KBM-7 (cell line): ENCODE measurements at regions not wholly inside any gene's neighbourhood (a gene's known extent, or its start where the extent isn't known, plus 50 kb on each side); places are given as distances from the start of the nearest gene placed in this dataset.

Experiments
- DNase-seq: peaks from one replicate; pipeline ENCODE4 v3.0.0-alpha.2; 2015
- in situ Hi-C: fragments of 300-500 bp; cut with MboI; formaldehyde crosslinking; loops from 2 replicates; pipeline ENCODE4 v1.14.3; 2020; ENCODE audit warnings: low sequenced_read_pairs, low pct_unique_long_range_greater_than_20kb, mixed read lengths

GRCh38 chr15:39165020-39165706 lies 415.7 kb upstream of the THBS1 start:
- DNase-seq = no peak
- in situ Hi-C loops = no loop called here

GRCh38 chr15:39167164-39168058 lies 413.5 kb upstream of the THBS1 start:
- no peak for DNase-seq
- in situ Hi-C loops = no loop called here

DNA sequence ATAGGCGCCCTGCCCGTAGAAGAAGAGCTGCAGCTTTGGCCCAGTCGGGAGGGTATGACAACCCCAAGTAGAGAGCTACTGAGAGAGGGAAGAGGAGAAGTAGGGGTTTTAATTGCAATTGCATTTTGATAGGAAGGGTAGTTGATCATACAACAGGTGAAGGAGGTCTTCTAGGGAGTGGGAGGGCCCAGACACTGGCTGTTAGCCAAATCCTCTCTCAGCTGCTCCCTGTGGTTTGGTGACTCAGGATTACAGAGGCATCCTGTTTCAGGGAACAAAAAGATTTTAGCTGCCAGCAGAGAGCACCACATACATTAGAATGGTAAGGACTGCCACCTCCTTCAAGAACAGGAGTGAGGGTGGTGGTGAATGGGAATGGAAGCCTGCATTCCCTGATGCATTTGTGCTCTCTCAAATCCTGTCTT lies 408.9 kb upstream of the THBS1 start:
- DNase-seq = peak; percentile 50
- in situ Hi-C loops = no loop called here

- no peak for DNase-seq
- in situ Hi-C loops = no loop called here
These were observed 408.2 kb upstream of the THBS1 start for GRCh38 chr15:39172380-39173281.

DNA sequence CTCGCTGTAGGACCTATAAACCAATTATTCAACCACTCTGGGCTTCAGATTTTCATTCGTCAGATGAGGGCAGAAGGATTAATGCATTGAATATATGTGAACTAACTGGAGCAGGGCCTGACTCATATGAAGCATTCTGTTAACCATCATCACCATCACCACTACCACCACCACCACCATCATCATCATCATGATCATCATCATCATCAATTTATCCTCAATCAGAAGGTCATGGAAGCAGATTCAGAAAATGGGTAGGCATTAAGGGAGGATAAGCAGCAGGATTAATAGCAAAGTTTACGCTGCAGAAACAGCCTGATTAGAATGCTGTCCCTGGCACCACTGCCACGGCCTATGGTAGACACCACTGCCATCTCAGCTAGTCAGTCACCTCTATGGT lies 407.5 kb upstream of the THBS1 start:
- in situ Hi-C loops = no loop called here
- no peak for DNase-seq

DNA sequence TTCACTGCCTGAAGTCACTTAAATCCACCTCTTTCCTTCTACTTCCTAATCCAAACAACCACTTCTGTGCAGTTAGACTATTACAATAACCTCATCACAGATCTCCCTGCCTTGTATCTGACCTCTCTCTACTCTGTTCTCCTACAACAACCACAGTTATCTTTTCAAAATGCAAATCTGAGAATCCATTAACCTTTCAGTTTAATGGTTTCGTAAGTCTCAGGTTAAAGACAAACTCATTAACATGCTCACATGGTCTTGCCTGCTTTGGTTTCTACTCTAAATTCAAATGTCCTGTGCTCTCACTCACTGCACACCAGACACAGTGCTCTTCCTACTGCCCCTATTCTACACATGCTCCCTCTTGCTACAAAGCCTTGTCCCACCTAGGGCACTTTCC lies 406.5 kb upstream of the THBS1 start:
- no peak for DNase-seq
- in situ Hi-C loops = no loop called here

DNA sequence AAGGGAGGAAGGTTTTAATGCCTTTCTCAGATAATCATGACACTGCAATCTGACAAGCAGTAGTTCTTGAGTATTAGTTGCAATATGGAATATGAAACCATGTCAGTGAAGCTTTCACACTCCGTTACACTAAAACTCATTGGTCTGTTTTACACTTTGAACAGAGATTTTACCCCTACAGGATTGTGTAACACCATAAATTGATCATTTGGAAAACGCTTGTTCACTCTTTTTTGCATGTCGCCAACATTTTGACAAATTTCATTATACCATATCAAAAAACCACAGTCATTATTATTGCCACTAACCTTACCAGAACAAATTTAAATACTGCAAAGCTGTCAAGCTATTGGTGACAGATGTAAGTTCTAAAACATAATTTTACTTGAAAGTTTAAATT lies 404.8 kb upstream of the THBS1 start:
- in situ Hi-C loops = no loop called here
- DNase-seq = no peak

- DNase-seq = no peak
- in situ Hi-C loops = no loop called here
These were observed 403.3 kb upstream of the THBS1 start for GRCh38 chr15:39177561-39177960.

DNA sequence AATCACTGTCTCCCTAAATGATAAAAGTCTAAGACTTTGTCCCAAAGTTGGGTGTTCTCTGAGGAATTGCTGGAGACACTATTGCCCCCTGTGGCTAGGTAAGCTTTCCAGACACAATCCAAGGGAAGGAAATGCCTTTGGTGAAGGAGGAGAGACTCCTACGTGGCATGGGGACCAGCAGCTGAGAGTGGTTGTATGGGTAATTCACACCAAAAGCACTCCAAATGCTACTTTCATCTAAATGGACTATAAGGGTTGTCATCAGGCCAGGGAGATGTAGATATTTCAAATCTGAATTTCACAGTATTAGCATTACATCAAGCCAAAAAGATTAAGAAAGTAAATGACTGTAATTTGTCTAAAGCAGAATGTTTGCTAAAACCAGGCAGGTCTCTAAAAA lies 400.8 kb upstream of the THBS1 start:
- in situ Hi-C loops = no loop called here
- DNase-seq = no peak

- no peak for DNase-seq
- in situ Hi-C loops = no loop called here
These were observed 400.4 kb upstream of the THBS1 start for GRCh38 chr15:39180483-39180933.

DNA sequence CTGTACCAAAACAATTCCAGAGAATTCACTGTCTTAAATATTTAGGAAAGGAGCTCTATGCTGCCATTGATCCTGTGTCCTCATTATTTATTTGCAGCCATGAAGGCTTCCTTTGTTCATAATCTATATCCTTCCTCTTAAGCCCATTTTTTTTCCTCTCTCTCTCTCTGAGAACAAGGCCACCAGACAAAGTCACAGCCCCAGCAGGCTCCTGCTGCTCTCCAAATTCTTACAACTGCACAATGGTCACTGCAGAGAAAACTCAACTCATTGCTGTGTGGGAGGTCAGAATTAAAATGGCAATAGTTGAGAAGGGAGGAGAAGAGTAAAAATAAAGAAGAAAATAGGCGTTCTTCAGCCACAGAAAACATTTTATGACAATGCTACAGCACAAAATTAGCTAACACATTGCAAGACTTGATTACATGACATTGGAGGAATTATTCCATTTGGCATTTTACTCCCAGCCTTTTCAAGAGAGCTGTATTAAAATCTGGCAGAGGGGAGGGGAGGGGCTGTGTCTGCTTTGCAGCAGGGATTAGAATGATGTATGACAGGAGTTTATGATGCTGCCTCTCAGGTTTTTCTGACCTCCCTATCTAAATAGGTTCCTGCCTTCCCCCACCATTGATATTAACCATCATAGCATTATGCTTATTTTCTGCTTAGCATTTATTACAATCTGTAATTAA lies 399.7 kb upstream of the THBS1 start:
- no peak for DNase-seq
- in situ Hi-C loops = no loop called here

GRCh38 chr15:39181940-39182339 lies 398.9 kb upstream of the THBS1 start:
- DNase-seq = no peak
- in situ Hi-C loops = no loop called here

DNA sequence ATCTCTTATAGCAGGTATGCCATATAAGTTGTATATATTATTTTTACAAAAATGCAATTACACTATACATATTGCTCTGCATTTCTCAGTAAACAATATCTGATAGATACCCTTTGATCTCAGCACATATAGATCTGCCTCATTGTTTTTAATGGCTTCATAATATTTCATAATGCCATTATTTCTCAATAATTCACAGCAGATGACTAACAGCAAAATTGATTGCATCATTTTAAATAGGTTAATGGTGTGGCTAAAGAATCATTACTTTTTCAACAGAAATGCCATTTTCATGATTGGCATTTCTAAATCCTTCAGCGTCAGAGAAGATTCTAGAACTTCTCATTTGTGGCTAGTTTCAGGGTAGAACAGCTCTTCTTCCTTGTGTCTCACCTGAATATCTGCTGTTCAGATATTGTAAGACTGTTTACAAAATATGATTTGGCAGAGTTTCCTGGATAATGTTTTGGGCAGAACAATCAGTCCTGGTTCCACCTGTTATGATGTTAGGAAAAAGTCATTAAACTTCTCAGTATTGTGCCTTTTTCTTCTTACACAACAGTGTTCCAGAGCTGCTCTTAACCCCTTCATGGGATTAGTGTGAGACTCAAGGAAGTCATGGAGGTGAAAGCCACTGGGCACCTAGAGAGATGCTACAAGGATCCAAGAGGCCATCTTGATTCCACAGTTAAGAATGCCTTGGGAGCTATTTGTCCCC lies 397.6 kb upstream of the THBS1 start:
- in situ Hi-C loops = no loop called here
- DNase-seq = no peak

DNA sequence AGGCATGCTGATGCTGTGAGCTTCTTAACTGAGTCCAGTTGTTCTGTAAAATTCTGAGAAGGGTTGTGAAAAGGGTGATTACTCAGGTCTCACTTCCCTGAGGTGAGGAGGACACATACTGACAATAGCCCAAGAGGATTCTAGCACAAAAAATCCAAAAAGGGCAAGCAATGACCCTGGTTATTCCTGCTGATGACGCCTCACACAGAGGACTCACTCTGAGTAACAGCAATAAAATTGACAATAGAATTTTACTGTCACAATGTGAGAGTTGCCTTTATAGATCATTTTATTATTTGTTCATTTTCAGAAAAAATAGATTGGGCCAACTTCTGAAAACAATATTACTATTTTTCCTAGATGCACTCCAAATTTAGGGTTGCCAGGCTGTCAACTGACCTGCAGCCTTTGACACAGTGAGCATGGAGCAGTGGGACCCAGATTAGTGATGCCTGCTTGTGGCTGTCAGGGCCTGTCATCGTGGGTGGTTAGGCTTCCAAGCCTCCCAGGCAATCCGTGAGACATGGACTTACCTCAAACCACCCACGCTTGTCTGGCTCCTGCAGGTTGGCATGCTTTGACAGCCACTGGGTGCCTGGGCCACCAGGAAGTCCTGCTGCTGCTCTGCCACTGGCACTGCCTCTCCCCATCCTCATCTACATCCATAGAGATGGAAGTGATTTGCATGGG lies 396.0 kb upstream of the THBS1 start:
- in situ Hi-C loops = no loop called here

GRCh38 chr15:39188314-39188713 lies 392.6 kb upstream of the THBS1 start:
- DNase-seq = no peak
- in situ Hi-C loops = no loop called here

More for the DNA sequence above, 396.0 kb upstream of the THBS1 start:
- no peak for DNase-seq

DNA sequence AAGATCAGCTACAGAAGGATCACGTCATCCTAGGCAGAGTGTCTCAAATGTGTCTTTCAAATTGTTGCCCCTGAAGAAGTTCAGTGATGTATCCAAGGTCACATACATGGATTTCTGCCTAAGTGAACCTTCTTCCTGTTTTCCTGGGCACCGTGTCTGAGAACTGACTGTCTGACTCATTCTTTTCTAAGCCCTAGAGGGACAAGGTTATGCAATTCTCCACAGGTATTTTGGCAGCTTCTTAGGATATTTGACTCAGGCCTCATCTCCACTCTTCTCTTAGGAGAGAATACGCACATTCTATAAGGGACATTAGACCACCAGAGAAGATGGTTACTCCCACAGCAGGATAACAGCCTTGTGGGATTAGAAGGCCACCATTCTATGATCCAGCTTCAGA lies 391.9 kb upstream of the THBS1 start:
- in situ Hi-C loops = no loop called here
- DNase-seq = no peak

GRCh38 chr15:39191871-39192291 lies 389.0 kb upstream of the THBS1 start:
- in situ Hi-C loops = no loop called here
- DNase-seq = no peak

- in situ Hi-C loops = no loop called here
- DNase-seq = no peak
These were observed 388.5 kb upstream of the THBS1 start for GRCh38 chr15:39192351-39192750.
